T-helper 2 cell treated with Interferon-gamma antibody and Interleukin-4, amounts not matched to agents 100 ng/mL and 5 ng/mL, for 36 hours (primary cell): ENCODE measurements at regions not wholly inside any gene's neighbourhood (a gene's known extent, or its start where the extent isn't known, plus 50 kb on each side); places are given as distances from the start of the nearest gene placed in this dataset.

ENCODE experiments used
- intact Hi-C: fragments of 100-400 bp; cut with micrococcal nuclease; formaldehyde crosslinking; loops from one replicate; pipeline ENCODE4 v1.15.1; 2023

DNA sequence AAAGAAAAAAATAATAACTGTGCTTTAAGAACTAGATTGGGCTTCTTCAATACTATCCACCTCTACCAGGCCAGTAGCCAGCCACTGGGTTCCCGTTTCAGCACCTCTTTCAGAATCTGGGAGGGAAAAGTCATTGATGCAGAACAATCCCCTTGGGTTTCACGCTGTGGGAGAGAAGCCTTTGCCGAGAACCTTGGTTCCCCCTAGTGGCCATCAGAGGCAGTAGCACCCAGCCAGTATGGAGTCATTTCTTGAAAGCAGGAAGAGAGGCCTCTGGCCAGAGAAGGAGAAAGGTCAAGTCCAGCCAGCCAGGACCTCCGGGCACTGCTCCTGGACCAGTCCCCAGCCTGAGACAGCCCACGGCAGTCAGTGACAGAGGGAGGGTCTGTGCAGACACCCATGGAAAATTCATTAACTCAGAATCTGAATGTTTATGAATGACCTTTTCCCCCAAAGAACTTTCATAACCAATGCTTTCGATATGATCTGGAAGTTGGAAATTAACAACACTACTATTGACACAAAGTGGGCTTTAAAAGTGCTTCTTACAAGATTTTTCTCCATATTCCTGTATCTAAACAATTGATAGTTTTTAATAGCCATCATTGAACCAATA is 51.2 kb upstream of the CDH5 start:
- intact Hi-C loops: loop anchor here (1.0 kb wide), 1 partner anchor 39 kb away; no protein-coding TSS in a partner anchor

DNA sequence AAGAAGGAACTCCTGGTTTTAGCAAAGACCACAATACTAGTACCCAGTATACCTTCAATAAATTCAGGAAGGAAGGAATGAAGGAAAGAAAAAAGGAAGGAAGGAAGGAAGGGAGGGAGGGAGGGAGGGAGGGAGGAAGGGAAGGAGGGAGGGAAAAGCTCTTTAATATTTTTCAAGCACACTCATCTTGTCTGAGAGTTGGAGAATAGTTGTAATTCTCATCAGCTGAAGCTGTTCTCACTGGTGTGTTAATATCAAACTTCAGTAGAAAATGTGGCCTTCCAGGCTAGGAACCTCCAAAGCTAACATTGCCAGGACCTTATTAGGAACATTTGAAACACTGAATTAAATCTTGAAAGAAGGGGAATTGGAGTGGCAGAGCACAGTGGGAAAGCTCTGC is 55.2 kb upstream of the CDH5 start:
- intact Hi-C loops: no loop called here

DNA sequence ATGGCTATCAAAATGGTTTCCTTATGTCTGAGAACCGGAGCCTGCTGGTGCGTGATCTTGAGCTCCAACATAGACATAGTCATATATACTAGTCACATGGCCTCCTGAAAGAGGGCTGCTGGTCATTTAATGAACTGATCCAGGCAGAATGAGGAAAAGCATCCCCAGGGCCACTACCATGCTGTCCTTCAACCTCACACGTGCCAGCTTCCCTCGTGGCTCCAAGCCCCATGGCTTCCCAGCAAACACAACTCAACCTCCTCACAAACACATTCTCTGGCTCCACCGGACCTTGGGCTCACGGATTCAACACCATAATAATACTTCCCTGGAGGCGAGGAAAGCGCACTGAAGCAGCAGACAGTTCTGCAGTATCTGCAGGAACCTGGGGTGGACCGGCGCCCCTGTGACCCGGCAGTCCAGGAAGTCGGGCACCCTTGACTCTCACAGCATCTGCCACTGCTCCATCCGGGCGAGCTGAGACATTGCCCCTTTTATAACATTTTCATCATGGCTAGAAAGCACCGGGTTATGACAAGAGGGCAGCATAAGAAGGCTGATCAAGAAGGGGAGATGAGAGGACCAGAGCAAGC is 57.2 kb upstream of the CDH5 start:
- intact Hi-C loops: no loop called here

DNA sequence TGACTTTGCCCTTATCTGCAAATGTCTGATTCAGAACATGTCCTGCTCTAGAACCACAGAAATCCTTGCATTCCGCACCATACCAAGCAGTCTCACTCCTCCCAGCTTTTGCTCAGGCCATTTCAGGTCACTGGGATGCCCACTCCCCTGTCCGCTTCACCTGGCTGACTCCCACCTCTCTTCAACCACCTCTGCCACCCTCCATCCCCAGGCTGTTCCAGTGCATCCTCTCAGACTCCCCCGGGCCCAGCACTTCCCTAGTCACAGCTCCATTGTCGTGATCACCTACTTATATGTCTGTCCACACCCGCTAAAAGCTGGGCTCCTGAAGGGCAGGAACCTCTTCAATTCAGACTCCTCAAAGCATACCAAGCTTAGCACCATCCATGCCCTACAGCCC is 58.4 kb upstream of the CDH5 start:
- intact Hi-C loops: no loop called here

DNA sequence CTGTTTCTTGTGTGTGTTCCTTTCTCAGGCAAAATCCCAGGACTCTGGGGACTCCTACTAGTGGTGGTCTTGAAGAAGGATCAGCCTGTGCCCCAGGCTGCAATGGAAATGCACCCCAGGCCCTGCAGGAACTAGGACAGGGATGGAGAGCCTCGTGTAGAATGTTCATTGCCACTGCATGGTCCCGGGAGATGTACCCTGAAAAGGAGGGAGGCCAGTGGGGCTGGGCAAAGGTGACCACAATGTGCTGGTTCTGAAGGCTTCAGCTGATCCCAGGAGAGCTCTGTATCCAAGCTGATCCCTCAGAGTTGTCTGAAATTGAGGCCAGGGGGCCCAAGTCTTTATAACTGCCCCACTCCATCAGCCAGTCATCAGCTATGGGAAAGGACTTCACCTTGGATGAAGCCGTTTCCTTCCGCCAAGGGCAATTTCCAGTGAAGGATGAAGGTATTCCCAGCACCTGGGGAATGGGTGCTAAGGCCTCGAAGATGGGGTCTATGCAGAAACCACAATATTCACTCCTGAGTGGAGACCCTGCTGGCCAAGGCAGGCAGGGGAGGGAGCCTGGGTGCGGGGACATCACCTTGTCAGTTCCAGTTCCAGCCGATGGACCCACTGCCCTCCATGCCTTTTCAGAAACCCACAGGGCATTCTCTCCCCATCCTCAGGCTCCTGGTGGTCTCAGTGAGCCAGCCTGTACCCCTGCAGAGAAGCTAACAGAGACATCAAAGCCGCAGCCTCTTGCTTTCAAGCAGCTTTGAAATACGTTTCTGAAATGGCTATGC is 59.9 kb upstream of the CDH5 start:
- intact Hi-C loops: no loop called here

DNA sequence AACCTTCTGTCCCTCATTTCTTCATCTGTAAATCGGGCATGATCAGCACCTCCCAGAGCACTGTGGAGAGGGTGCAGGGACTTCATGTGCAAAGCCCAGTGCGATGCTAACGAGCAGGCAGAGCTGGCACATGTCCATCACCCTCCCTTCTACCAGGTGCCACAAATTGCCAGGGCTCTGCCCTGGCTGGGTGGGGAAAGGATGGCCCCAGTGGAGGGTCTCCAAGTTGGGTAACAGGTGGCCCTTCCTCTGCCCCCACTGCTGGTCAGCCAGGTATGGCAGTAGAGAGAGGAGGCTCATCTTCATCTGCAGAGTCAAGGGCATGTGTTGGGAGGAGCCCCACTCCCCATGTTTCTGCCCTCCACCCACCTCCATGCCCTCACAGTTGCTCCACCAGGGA is 61.5 kb upstream of the CDH5 start:
- intact Hi-C loops: no loop called here

DNA sequence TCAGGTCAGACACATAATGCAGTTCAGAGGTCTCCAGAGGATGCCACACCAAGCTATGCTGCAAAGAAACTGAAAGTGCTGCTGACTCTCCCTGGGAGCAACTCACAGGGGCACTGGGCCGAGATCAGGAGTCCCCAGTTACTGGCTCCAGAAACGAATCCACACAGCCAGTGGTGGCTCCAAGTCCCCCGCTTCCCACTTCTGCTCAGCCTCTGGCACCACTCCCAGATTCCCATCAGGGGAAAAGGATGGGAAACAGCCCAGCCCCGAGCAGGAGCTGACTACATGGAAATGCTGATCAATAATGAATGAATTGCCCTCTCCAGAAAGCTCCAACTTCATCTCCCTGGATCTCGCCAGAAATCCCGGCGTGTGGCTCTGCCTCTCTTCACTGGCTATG is 62.3 kb upstream of the CDH5 start:
- intact Hi-C loops: no loop called here

DNA sequence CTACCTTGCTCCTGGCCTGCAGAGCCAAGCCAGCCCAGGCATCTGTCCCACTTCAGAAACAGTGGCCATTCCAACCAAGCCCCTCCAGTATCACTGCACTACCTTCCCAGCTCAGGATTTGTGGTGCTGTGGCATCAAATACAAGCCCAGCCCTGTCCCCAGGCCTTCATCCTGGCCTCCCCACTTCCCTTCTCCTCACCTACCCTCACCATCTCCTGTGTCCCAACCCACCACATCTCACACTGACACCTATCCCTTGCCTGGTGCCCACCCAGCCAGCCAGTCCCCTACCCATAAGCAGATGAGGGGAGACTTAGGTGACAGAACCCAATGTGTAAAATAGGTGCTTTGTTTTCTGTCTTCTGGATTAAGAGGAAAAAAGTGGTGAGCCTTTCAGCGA is 66.0 kb upstream of the CDH5 start:
- intact Hi-C loops: no loop called here

DNA sequence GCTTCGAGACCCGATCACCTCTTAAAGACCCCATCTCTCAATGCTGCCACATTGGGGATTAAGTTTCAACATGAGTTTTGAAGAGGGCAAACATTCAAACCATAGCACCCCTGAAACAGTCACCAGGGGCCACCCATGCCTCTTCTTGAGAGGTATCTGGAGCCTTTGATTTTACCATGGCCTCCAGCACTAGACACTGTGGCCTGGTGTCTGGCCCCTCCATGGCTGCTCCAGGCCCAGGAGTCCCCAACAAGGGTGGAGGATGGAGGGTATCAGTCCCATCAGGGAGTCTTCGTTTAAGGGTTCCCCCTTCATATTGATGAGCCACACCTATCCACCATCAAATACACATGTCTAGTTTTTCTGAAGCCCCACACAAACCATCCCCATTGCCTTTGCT is 66.5 kb upstream of the CDH5 start:
- intact Hi-C loops: no loop called here

DNA sequence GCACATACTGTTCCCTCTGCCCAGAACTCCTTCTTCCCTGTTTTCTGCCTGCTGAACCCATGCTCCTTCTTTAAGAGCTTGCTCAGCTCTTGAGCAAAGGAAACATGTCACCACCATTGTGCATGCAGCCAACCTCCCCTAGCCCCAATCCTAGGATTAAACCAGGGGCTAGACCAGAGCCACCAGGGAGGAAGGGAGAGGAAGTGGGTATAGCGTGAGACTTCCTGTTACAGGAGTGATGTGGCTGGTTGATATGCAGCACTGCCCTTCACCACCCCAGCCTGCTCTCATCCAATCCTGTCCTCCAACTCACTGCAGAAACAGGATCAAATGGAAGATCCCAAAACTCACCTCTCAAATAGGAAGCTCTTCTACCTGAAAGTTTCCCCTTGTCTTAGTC is 67.1 kb upstream of the CDH5 start:
- intact Hi-C loops: no loop called here

DNA sequence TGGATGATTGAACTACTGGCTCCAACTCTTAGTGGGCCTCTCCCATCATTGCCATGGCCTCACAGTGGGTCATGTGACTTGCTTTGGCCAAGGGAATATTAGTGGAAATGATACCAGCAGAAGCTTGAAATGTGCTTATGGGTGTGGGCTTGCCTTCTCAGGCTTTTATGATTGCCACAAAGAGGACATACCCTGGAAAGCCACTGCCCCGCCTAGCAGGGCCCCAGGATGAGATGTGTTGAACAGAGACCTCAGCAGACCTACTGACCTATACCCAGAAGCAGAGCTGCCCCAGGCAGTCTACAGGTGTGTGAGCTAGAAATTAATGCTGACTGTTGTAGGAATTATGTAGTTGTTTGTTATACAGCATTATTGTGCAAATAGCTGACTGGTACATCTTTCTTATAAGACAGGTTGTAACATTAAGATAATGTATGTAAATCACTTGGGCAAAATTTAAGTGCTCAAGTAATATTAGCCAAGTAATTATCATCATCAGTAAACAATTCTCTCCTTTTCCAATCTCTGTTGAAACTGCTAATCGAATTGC is 67.8 kb upstream of the CDH5 start:
- intact Hi-C loops: no loop called here

DNA sequence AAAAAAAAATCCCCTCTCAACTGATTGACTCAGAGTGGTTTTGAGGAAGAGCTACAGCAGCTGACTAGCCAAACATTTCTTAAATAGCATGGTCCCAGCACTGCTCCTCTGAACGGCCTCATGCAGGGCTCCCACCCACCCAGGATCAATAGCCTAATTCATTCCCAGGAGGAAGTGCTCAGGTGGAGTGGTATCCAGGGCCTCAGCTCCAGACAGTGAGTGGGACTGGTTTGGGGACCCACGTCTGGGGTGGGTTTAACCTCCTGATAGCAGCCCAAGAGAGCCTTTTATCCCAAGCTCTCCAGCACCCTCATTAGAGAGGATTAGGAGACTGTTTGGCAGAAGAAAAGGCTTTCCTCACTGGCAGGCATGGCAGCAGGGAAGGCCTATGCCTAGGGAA is 68.5 kb upstream of the CDH5 start:
- intact Hi-C loops: no loop called here

DNA sequence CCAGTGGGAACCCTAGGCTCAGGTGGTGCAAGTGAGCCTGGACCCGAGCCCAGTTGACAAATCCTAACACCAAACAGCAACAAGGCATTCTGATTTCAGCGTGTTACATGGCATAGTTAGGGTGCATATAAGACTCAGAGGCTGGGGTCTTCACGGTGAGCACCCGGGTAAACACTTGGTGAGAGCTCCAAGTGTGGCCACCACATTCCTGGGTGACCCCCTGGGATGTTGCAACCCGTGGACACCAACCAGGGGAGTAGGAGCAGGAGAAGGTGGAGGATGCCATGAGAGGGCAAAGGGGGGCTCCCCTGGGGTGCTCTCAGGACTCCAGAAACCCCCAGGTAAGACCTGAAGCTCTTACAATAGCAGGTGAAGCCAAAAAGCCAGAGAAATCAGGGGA is 69.9 kb upstream of the CDH5 start:
- intact Hi-C loops: no loop called here

DNA sequence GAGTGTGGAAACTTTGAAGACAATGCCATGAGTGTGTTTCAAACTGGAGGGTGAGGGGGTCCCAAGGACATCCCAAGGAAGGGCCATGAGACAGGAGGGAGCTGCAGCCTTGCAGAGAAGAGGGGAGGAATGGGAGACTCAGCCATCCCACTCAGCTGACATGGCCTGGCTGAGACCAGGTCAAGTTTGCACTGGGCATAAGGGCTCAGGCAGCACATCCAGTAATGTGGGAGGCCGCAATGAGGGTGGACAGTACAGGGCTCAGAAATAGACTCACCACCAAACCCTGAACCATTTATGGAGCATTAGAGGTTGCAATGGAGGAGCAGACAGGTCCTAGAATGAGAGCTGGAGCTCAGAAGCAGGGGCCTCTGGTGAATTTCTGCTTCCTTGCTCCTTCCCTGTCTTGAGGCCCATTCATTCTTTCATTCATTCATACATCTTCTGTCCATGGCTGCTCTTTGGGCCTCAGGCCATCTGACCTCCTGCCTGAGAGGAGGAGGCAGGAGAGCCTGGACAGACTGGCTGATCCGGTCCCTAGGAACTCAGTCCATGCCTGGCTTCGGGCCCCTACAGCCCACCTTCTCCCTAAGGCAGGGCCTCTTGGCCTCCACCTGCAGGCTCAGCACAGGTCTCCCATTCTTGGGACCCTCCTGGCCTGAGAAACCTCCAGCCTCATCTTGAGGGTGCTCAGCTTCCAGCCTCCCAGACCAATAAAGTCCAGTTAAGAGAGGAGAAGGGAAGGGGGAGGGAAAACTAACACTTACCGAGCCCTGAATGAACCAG is 70.5 kb upstream of the CDH5 start:
- intact Hi-C loops: no loop called here

DNA sequence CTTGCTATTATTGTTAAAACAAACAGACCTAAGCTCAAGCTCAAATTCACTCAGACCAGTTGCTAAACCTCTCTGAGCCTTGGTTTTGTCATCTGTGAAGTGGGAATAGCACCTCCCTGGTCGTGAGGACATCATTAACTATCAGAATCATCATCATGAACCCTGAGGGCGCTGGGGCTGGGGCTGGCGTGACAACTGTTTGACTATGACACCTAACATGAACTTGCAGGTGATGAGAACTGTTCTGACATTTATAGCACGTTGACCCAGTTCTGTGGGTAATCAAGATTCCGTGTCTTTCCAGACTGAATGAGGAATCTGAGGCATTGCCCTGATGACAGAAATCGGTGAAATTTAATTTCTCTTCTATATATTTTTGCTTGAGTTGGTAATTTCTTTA is 71.3 kb upstream of the CDH5 start:
- intact Hi-C loops: no loop called here

DNA sequence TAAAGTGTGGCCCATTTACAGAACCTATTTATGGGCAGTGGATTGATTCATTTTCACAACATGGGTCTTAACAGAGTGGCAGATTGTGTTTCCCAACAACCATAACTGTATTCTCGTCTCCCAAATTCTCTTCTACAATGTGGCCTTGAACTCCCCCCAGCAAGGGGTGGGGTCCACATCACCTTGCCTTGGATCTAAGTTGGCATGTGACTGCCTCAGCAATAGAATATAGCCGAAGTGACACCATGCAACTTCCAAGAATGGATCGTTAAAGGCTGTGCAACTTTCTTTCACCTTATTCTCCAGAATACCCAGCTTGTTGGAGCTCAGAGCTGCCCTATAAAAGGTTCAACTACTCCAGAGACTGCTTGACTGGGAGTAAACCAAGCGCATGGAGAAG is 72.0 kb upstream of the CDH5 start:
- intact Hi-C loops: no loop called here

DNA sequence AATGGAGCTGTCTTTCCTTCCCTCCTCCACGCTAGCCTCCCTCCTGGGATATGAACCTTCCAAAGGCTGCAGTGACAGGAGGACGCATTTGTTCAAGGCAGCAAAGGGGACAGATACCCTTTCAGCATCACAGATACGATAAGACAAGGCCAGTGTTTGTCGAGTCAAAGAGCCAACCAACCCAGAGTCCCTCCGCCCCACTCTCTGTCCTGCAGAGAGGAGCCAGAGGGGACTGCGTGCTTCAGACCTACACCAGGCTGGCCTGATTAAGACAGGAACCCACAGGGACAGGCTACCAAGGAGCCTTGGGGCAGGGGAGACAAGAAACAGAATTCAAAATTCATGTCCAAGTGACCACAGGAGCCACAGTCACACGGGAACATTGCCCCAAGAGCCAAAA is 72.6 kb upstream of the CDH5 start:
- intact Hi-C loops: no loop called here

DNA sequence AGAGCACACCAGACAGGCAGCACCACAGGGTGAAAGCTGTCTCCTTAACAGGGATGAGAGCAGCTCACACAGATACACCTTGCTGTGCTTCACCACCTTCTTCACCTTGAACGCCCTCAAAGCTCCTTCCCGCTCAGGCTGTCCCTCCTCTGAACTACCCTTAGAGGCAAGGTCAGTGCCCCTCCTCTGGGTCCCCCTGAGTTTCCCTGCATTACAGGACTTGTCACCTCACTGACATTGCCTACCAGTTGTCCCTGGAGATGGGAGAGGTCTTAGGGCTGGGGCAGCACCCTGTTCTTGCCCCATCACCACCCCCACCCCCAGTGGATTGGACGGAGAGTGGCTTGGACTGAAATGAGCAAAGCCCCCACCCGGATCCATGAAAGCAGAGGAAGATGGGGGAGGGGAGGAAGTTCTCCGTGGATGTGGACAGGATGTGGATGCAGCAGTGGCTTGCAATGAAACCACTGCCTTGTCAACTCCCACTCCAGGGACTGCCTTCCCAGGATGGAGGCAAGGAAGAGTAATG is 73.2 kb upstream of the CDH5 start:
- intact Hi-C loops: no loop called here

DNA sequence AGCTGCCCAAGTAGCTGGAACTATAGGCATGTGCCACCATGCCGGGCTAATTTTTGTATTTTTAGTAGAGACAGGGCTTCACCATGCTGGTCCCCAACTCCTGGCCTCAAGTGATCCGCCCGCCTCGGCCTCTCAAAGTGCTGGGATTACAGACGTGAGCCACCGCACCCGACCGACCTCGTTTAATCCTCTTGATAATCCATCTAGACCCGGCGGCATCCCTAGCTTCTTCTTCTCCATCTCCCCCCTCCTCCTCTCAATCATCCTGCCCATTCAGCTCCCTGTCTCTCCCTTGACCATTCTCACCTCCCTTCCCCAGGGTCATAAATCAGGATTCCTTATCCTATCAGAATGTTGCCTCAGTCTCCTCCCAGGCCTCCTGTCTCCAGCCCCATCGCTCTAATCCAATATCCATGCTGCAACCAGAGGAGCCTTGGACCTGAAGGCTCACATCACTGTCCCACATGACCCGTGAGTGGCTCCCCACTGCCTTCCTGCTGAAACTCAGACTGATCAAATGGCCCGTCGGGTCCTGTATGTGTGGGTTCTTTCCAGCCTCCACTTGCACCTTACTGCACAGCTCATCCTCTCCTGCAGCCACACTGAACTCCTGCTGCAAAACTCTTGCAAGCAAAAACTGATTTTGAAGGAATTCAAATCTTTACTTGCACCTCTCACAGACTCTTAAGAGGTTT is 74.1 kb upstream of the CDH5 start:
- intact Hi-C loops: no loop called here

DNA sequence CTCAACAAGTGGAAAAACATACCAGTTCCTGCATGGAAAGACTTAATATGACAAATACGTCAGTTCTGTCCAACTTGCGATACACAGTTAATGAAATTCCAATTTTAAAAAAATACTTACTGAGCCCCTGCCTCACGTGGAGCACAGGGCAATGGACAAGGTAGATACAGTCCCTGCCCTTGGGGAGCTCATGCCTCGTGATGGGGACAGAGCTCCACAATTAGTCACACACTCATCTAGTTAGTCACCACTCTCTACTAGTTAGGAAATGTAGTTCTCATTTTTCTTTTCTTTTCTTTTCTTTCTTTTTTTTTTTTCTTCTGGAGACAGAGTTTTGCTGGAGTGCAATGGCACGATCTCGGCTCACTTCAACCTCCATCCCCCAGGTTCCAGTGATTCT is 74.7 kb upstream of the CDH5 start:
- intact Hi-C loops: loop anchor here (1.0 kb wide), 1 partner anchor 30 kb away; no protein-coding TSS in a partner anchor

DNA sequence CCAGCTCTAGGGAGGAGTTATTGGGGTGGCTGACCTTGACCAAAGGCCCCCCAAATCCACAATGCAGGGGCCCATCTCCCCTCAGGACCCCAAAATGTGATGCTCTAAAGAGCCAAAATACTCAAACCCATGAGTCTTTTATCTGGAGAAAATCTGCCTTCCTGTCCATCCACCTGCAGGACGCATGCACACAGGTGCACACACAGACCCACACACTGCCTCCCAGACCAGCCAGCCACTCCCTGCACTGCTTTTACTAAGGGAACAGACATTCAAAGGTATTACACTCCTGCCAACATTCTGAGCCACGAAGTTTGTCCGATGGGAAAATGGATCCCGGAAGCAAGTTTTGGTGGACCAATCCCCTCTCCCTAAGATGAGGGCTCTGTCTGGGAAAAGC is 76.1 kb upstream of the CDH5 start:
- intact Hi-C loops: no loop called here
